ENCODE measurements at regions not wholly inside any gene's neighbourhood (a gene's known extent, or its start where the extent isn't known, plus 50 kb on each side); places are given as distances from the start of the nearest gene placed in this dataset.

DNA sequence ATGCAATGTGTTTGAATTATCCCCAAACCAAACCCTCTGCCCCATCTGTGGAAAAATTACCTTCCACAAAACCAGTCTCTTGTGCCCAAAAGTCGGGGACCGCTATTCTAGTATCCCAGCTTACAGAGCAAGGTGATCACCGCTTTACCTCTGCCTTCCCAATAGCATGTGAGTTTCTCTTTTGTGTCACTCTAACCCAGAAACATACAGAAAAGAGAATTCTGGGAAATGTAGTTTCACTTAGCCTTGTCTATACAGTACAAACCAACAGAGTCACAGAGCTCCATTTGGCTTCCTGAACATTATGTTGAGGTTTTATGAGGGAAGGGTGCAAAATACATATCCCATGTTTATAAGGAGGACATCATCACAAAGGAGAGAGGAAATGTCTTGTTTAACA is 260.3 kb upstream of the MINDY3 start:
- TF ChIP-seq, protein P1, sequence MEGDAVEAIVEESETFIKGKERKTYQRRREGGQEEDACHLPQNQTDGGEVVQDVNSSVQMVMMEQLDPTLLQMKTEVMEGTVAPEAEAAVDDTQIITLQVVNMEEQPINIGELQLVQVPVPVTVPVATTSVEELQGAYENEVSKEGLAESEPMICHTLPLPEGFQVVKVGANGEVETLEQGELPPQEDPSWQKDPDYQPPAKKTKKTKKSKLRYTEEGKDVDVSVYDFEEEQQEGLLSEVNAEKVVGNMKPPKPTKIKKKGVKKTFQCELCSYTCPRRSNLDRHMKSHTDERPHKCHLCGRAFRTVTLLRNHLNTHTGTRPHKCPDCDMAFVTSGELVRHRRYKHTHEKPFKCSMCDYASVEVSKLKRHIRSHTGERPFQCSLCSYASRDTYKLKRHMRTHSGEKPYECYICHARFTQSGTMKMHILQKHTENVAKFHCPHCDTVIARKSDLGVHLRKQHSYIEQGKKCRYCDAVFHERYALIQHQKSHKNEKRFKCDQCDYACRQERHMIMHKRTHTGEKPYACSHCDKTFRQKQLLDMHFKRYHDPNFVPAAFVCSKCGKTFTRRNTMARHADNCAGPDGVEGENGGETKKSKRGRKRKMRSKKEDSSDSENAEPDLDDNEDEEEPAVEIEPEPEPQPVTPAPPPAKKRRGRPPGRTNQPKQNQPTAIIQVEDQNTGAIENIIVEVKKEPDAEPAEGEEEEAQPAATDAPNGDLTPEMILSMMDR (conservative IDR thresholded peaks at IDR 0.05 in 1 of 2, IDR thresholded peaks at IDR 0.05 in 1 of 2; ENCODE audit: extremely low read depth in 1 of 2, insufficient read depth in 1 of 2, low read depth in 1 of 2, low read length in 2 of 2) = no peak
- no peak for TF ChIP-seq EZH2 (IDR thresholded peaks at IDR 0.05; ENCODE audit: borderline replicate concordance, low read length)

Data from mammary epithelial cell (primary cell).